ENCODE measurements at regions not wholly inside any gene's neighbourhood (a gene's known extent, or its start where the extent isn't known, plus 50 kb on each side); places are given as distances from the start of the nearest gene placed in this dataset.

GRCh38 chr6:19059102-19059501 lies 672.0 kb downstream of the RNF144B start:
- Histone ChIP-seq H3K4me1 (no peaks in the 10 kb centered on the region), H3K36me3 (no peaks in the 10 kb centered on the region), H3K4me3 (no peak overlapping the region), H3K27me3 (no peaks in the 10 kb centered on the region), H3K27ac (no peak overlapping the region), H3K9me3 (peaks cover 0 to 13% (median 0%) of the 10 kb centered on the region in 3 donors)
- no peak for TF ChIP-seq CTCF (IDR thresholded peaks at IDR 0.05)
- intact Hi-C loops (cut with DNase I; ENCODE audit: low total_unique reads), result no loop called here
- DNase-seq, result no peak

- peaks cover 0 to 11% (median 0%) of the 10 kb centered on the region in 3 donors for H3K9me3 ChIP-seq
- intact Hi-C loops (cut with DNase I; ENCODE audit: low total_unique reads), result no loop called here
- H3K27ac ChIP-seq, result no peak overlapping the region
Observed at GRCh38 chr6:19067165-19067564, 680.0 kb downstream of the RNF144B start.

GRCh38 chr6:19070520-19070919 lies 683.4 kb downstream of the RNF144B start:
- H3K27me3 ChIP-seq, result no peaks in the 10 kb centered on the region
- no peak overlapping the region for H3K27ac ChIP-seq
- H3K9me3 ChIP-seq, result peaks cover 0 to 12% (median 0%) of the 10 kb centered on the region in 3 donors
- H3K36me3 ChIP-seq, result no peaks in the 10 kb centered on the region
- TF ChIP-seq CTCF (IDR thresholded peaks at IDR 0.05), result no peak
- no peak for DNase-seq
- no peaks in the 10 kb centered on the region for H3K4me1 ChIP-seq
- intact Hi-C loops (cut with DNase I; ENCODE audit: low total_unique reads), result no loop called here
- no peak overlapping the region for H3K4me3 ChIP-seq

More at GRCh38 chr6:19067165-19067564, 680.0 kb downstream of the RNF144B start:
- no peaks in the 10 kb centered on the region for H3K27me3 ChIP-seq
- H3K4me1 ChIP-seq, result no peaks in the 10 kb centered on the region
- no peak for TF ChIP-seq CTCF (IDR thresholded peaks at IDR 0.05)
- no peak for DNase-seq
- H3K36me3 ChIP-seq, result no peaks in the 10 kb centered on the region
- no peak overlapping the region for H3K4me3 ChIP-seq

- no peak overlapping the region for H3K27ac ChIP-seq
- peaks cover 0 to 31% (median 0%) of the 10 kb centered on the region in 4 donors for H3K4me1 ChIP-seq
- intact Hi-C loops (cut with DNase I; ENCODE audit: low total_unique reads), result no loop called here
- TF ChIP-seq CTCF (IDR thresholded peaks at IDR 0.05), result no peak
- DNase-seq, result no peak
- H3K36me3 ChIP-seq, result no peaks in the 10 kb centered on the region
- H3K4me3 ChIP-seq, result no peak overlapping the region
- no peaks in the 10 kb centered on the region for H3K9me3 ChIP-seq
- no peaks in the 10 kb centered on the region for H3K27me3 ChIP-seq
Observed at GRCh38 chr6:19083801-19084200, 696.7 kb downstream of the RNF144B start.

- intact Hi-C loops (cut with DNase I; ENCODE audit: low total_unique reads), result no loop called here
- TF ChIP-seq CTCF (IDR thresholded peaks at IDR 0.05), result no peak
Observed at GRCh38 chr6:19086480-19086879, 699.3 kb downstream of the RNF144B start.

GRCh38 chr6:19087296-19087695 lies 700.1 kb downstream of the RNF144B start:
- no peak for DNase-seq
- H3K36me3 ChIP-seq, result no peaks in the 10 kb centered on the region
- H3K4me3 ChIP-seq, result no peak overlapping the region
- no peak overlapping the region for H3K27ac ChIP-seq
- H3K27me3 ChIP-seq, result no peaks in the 10 kb centered on the region
- H3K4me1 ChIP-seq, result peaks cover 0 to 27% (median 0%) of the 10 kb centered on the region in 4 donors
- no peaks in the 10 kb centered on the region for H3K9me3 ChIP-seq
- intact Hi-C loops (cut with DNase I; ENCODE audit: low total_unique reads), result no loop called here
- no peak for TF ChIP-seq CTCF (IDR thresholded peaks at IDR 0.05)

More at GRCh38 chr6:19086480-19086879, 699.3 kb downstream of the RNF144B start:
- Histone ChIP-seq H3K36me3 (no peaks in the 10 kb centered on the region), H3K4me1 (peaks cover 0 to 31% (median 0%) of the 10 kb centered on the region in 4 donors), H3K27me3 (no peaks in the 10 kb centered on the region), H3K9me3 (no peaks in the 10 kb centered on the region), H3K27ac (no peak overlapping the region), H3K4me3 (no peak overlapping the region)
- no peak for DNase-seq

Measured in tibial artery (tissue), 4 donors.